ENCODE measurements at regions not wholly inside any gene's neighbourhood (a gene's known extent, or its start where the extent isn't known, plus 50 kb on each side); places are given as distances from the start of the nearest gene placed in this dataset.
"Not testable (repeated sequence)": the region's sequence is repeated elsewhere in the genome, so short reads cannot be mapped to it uniquely, and the experiment has no call there.

- DNase-seq (ENCODE audit: low spot score in 2 of 2) = no peak
- no peaks in the 10 kb centered on the region for H3K4me1 ChIP-seq
- peaks cover 0 to 5% of the 10 kb centered on the region in 2 donors for H3K27me3 ChIP-seq
- no peak overlapping the region for H3K4me3 ChIP-seq
- intact Hi-C loops (cut with DNase I; ENCODE audit: low total_unique reads) = no loop called here
- no peaks in the 10 kb centered on the region for H3K9me3 ChIP-seq
- H3K36me3 ChIP-seq = no peaks in the 10 kb centered on the region
- no peak overlapping the region for H3K27ac ChIP-seq
- TF ChIP-seq, protein P1, sequence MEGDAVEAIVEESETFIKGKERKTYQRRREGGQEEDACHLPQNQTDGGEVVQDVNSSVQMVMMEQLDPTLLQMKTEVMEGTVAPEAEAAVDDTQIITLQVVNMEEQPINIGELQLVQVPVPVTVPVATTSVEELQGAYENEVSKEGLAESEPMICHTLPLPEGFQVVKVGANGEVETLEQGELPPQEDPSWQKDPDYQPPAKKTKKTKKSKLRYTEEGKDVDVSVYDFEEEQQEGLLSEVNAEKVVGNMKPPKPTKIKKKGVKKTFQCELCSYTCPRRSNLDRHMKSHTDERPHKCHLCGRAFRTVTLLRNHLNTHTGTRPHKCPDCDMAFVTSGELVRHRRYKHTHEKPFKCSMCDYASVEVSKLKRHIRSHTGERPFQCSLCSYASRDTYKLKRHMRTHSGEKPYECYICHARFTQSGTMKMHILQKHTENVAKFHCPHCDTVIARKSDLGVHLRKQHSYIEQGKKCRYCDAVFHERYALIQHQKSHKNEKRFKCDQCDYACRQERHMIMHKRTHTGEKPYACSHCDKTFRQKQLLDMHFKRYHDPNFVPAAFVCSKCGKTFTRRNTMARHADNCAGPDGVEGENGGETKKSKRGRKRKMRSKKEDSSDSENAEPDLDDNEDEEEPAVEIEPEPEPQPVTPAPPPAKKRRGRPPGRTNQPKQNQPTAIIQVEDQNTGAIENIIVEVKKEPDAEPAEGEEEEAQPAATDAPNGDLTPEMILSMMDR (IDR thresholded peaks at IDR 0.05) = no peak
- TF ChIP-seq POLR2AphosphoS5 (IDR thresholded peaks at IDR 0.05) (no peak), POLR2A (IDR thresholded peaks at IDR 0.05) (no peak)
Observed at GRCh38 chrX:125137521-125137920, 182.2 kb upstream of the TEX13C start.

DNA sequence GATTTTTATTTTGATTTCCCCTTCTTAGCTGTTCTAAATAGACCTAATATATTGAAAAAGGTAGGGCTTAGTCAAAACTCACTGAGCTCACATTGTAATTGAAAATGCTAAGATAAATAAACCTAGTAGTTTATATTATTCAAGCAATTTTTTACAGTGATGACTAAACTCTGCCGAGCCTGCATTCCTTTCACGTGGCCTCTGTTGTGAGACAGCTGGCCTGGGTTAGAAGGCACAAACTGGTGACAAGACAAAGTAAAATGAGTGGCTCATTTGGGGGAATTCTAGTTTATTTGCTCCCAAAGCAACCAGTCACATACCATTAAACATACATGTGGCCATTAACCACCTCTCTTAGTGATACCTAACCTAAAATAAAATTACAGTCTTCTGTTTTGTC is 169.4 kb upstream of the TEX13C start:
- no peak overlapping the region for H3K27ac ChIP-seq
- no peak overlapping the region for H3K4me3 ChIP-seq
- TF ChIP-seq POLR2A (IDR thresholded peaks at IDR 0.05) = no peak
- TF ChIP-seq POLR2AphosphoS5 (IDR thresholded peaks at IDR 0.05) = no peak
- TF ChIP-seq, protein P1 (IDR thresholded peaks at IDR 0.05) = no peak
- DNase-seq (ENCODE audit: low spot score in 2 of 2) = no peak
- H3K9me3 ChIP-seq = no peaks in the 10 kb centered on the region
- H3K4me1 ChIP-seq = no peaks in the 10 kb centered on the region
- intact Hi-C loops (cut with DNase I; ENCODE audit: low total_unique reads) = no loop called here
- H3K27me3 ChIP-seq = peaks cover 0 to 7% of the 10 kb centered on the region in 2 donors
- no peaks in the 10 kb centered on the region for H3K36me3 ChIP-seq

DNA sequence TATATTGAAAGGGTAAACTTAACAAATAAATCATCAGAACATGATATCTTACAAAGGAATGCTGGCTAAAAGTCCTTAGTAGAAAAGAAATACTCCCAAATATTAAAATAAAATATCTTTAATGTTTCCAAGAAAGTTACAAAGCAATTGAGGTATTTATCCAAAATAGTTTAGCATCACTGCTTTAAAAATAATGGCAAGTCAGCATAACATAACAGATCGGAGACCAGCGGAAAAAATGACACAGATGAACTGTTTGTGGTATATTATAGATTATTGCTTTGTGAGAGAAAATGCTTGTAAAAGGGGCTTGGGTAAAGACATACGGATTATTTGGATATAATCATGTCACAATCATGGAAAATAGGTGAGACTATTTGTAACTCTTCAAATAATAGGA is 168.5 kb upstream of the TEX13C start:
- Histone ChIP-seq H3K4me3 (no peak overlapping the region), H3K27ac (no peak overlapping the region), H3K4me1 (no peaks in the 10 kb centered on the region), H3K36me3 (no peaks in the 10 kb centered on the region), H3K9me3 (no peaks in the 10 kb centered on the region), H3K27me3 (peaks cover 0 to 7% of the 10 kb centered on the region in 2 donors)
- intact Hi-C loops (cut with DNase I; ENCODE audit: low total_unique reads) = no loop called here
- TF ChIP-seq, protein P1 (IDR thresholded peaks at IDR 0.05) = no peak
- TF ChIP-seq POLR2A (IDR thresholded peaks at IDR 0.05) (no peak), POLR2AphosphoS5 (IDR thresholded peaks at IDR 0.05) (no peak)
- no peak for DNase-seq (ENCODE audit: low spot score in 2 of 2)

- TF ChIP-seq POLR2A (IDR thresholded peaks at IDR 0.05) (no peak), POLR2AphosphoS5 (IDR thresholded peaks at IDR 0.05) (no peak)
- TF ChIP-seq, protein P1 (IDR thresholded peaks at IDR 0.05) = no peak
- intact Hi-C loops (cut with DNase I; ENCODE audit: low total_unique reads) = no loop called here
Observed at GRCh38 chrX:125152011-125152410, 167.7 kb upstream of the TEX13C start.

GRCh38 chrX:125153621-125154020 is 166.1 kb upstream of the TEX13C start:
- intact Hi-C loops (cut with DNase I; ENCODE audit: low total_unique reads) = no loop called here
- Histone ChIP-seq H3K9me3 (no peaks in the 10 kb centered on the region), H3K4me3 (no peak overlapping the region), H3K27me3 (peaks cover 0 to 6% of the 10 kb centered on the region in 2 donors), H3K36me3 (no peaks in the 10 kb centered on the region), H3K4me1 (no peaks in the 10 kb centered on the region), H3K27ac (no peak overlapping the region)
- TF ChIP-seq, protein P1 (IDR thresholded peaks at IDR 0.05) = no peak
- TF ChIP-seq POLR2A (IDR thresholded peaks at IDR 0.05) (no peak), POLR2AphosphoS5 (IDR thresholded peaks at IDR 0.05) (no peak)
- no peak for DNase-seq (ENCODE audit: low spot score in 2 of 2)

More at GRCh38 chrX:125152011-125152410, 167.7 kb upstream of the TEX13C start:
- H3K27me3 ChIP-seq = peaks cover 0 to 7% of the 10 kb centered on the region in 2 donors
- H3K36me3 ChIP-seq = no peaks in the 10 kb centered on the region
- H3K4me1 ChIP-seq = no peaks in the 10 kb centered on the region
- H3K9me3 ChIP-seq = no peaks in the 10 kb centered on the region
- H3K27ac ChIP-seq = no peak overlapping the region
- H3K4me3 ChIP-seq = no peak overlapping the region
- DNase-seq (ENCODE audit: low spot score in 2 of 2) = no peak

DNA sequence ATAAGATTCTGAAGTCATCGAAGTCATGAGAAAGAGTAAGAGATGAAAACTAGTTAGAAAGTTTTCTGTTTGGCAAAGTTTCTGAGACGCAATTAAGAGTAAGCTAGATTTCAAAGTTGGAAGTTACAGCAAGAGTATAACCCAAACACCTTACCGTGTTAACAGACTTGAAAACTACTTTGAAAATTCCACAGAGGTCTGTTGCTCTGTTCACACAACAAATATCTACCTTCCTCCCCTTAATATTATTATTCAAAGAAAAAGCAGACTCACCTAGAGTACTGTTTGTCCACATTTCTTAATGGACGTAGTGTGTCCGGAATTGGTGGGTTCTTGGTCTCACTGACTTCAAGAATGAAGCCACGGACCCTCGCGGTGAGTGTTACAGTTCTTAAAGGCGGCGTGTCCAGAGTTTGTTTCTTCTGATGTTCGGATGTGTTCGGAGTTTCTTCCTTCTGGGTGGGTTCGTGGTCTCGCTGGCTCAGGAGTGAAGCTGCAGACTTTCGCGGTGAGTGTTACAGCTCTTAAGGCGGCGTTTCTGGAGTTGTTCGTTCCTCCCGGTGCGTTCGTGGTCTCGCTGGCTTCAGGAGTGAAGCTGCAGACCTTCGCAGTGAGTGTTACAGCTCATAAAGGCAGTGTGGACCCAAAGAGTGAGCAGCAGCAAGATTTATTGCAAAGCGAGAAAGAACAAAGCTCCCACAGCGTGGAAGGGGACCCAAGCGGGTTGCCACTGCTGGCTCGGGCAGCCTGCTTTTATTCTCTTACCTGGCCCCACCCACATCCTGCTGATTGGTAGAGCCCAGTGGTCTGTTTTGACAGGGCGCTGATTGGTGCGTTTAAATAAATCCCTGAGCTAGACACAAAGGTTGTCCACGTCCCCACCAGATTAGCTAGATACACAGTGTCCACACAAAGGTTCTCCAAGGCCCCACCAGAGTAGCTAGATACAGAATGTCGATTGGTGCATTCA is 165.1 kb upstream of the TEX13C start:
- H3K27me3 ChIP-seq; DNase-seq (ENCODE audit: low spot score in 2 of 2); H3K36me3 ChIP-seq; intact Hi-C loops (cut with DNase I; ENCODE audit: low total_unique reads); H3K9me3 ChIP-seq; H3K27ac ChIP-seq; H3K4me3 ChIP-seq; H3K4me1 ChIP-seq: not testable (repeated sequence)

DNA sequence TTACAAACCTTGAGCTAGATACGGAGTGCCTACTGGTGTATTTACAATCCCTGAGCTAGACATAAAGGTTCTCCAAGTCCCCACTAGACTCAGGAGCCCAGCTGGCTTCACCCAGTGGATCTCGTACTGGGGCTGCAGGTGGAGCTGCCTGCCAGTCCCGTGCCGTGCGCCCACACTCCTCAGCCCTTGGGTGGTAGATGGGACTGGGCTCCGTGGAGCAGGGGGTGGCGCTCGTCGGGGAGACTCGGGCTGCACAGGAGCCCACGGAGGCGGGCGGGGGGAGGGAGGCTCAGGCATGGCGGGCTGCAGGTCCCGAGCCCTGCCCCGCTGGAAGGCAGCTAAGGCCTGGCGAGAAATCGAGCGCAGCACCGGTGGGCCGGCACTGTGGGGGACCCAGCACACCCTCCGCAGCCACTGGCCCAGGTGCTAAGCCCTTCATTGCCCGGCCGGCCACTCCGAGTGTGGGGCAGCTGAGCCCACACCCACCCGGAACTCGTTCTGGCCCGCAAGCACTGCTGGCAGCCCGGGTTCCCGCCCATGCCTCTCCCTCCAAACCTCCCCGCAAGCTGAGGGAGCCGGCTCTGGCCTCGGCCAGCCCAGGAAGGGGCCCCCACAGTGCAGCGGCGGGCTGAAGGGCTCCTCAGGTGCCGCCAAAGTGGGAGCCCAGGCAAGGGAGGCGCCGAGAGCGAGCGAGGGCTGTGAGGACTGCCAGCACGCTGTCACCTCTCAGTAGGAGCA is 164.2 kb upstream of the TEX13C start:
- H3K27me3 ChIP-seq; H3K36me3 ChIP-seq; intact Hi-C loops (cut with DNase I; ENCODE audit: low total_unique reads); H3K27ac ChIP-seq; H3K4me1 ChIP-seq; H3K9me3 ChIP-seq; DNase-seq (ENCODE audit: low spot score in 2 of 2); H3K4me3 ChIP-seq: not testable (repeated sequence)

Data from breast epithelium (tissue), 4 donors.